GM21529 (cell line): ENCODE measurements at regions not wholly inside any gene's neighbourhood (a gene's known extent, or its start where the extent isn't known, plus 50 kb on each side); places are given as distances from the start of the nearest gene placed in this dataset.

ENCODE experiments used
- ATAC-seq: cut with Tn5 transposase; IDR thresholded peaks from one replicate; pipeline ENCODE4 v1.9.1; 2021; ENCODE audit not compliant: unreplicated experiment

DNA sequence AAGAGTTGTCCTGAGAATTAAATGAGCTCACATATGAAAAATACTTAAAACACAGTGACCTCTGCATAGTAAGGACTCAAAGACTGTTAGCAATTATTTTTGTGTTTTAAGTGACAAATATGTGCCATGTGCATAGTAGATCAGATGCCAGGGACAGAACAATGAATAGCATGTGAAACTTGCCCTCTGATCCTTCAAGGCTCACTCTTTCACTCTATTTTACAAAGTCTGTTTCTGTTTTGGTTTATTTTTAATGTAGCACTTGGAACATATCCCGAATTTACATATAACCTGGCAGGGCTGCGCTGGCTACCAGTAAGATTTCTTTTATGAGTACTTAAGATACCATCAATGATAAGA is 135.5 kb upstream of the TNFAIP3 start:
- no peak for ATAC-seq

DNA sequence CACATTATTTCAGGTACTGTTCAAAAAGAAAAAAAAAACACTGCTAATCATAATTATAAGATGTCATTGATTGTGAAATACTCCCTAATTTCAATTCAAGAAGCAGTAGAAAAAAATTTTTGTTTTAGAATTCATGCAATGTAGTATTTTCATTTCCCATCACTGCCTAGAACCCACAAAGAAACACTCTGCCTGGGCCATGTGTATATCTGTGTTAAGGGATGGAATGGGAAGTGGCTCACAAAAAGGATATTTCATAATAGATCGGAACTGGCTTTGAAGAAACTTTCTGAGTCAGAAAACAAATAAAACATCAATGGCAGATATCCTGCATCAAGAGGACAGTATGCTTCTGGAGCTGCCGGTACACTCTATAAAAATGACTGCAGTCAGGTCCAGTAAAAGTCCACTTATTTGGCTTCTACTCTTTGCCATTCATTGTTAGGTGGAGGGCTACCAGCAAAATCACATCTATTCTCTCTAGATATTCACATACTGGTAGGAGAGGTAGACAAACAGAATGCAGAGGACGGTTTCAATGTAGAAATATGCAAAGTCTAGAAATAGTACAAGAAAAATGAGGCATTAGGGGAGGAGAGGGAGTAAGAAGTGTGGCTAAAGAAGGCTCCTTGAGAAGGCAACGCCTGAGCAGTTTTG is 135.0 kb upstream of the TNFAIP3 start:
- ATAC-seq = no peak

DNA sequence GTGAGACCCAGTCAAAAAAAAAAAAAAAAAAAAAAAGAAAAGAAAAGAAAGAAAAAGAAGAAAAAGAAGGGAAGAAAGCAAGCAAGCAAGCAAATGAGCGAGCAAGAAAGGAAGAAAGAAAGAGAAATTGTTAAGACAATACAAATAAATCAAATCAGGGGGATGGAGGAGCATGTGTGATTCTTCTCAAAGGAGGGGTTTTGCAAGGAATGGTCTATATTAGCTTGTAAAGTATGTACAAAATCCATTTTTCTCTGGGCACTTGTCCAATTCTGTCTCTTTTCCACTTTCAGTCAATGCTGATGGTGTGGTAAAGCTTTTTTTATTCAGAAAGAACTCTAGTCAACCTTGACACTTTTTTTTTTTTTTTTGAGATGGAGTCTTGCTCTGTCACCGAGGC is 133.7 kb upstream of the TNFAIP3 start:
- ATAC-seq = no peak

DNA sequence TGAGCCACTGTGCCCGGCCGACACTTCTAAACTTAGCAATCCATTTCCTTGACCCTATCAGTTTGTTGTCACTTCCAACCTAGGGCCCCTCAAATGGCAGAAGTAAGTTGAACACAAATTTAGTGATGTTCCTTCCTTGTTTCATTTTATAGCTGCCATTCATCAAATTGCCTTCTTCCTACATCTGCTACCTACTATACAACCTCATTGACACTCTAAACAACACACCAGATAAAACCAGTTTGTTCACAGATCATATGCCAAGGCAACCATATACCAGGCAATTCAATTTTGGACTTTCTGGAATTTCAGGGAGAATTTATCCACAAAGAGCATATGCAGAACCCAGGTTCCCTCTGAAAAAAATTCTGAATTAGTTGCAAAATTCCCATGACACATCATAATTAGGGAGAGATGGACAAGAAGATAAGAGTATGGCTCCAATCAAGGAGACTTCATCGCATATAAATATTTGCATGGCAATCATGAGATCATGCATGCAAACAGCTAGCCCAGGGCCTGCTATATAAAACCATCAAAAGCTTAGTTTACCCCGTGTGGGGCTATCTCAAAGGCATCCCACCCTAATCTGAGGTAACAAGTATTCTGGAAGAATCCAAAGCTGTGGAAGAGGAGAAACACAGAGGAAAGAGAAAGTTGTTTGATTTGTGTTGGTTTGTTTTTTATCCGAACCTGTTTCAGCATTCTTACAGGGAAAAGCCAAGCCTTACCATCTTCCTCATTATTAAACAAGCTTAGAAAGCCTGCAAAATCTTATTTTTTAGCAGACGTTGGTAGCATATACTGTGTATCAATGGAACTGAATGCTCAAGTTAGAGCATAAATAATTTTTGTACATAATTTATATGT is 132.8 kb upstream of the TNFAIP3 start:
- no peak for ATAC-seq

DNA sequence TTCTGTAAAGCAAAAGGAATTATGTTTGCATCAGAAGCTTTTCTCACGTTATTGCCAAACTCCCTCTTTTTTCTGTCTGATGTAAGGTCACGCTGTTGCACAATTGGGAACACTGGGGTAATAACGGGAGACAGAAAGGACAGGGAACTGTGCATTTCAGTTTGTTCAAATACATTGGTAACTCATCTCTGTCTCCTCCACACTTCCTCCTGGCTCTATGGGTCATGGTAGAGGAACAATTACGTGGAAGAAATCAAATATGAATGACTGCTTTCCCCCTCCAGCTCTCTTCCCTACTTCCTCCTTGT is 132.2 kb upstream of the TNFAIP3 start:
- ATAC-seq = no peak

DNA sequence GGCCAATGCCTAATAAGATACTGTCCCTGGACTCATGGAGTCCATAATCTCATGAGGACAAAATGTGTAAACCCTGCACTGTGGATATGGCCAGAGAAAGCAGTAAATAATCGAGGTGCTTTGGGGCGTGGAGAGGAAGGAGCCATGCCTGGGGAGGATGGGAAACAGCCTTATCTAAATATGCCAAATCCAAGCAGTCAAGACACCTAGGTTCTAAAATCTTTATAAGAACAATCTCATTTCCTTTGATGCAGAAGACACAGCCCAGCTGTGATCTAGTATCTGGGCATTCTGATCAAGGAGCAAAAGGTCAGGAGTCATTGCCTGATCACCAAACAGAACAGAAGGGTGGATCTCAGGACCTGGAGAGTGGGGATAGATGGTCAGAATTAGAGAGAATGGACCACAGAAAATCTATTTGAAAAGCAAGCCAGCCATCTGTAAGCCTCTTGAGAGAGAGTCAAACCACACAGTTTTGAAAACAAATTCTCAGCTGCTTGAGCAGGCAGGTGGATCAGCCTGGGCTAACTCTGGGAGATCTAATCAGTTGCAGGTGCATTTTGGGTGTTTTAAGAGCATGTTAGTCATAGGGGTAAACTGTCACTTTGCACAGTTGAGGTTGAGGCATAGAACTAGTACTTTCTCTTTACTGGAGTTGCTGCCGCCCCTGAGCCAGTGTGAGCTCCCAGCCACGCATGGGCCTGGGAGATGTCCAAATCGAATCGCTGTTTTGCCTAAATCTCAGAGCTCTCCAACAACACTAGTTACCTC is 130.8 kb upstream of the TNFAIP3 start:
- ATAC-seq = peak; percentile 84

DNA sequence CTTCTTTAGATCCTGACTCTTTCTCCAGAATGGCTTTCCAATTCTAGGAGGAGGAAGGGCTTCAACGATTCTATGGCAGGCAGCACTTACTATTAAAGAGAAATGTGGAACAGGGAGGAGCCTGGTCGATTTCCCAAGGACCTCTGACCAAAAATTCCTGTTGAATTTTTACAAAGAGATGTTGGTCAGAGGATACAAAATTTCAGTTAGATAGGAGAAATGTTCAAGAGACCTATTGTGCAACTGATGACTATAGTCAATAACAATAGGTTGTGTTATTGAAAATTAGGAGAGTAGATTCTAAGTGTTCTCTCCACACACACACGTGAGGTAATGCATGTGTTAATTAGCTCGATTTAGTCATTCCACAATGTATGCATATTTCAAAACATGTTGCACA is 130.1 kb upstream of the TNFAIP3 start:
- no peak for ATAC-seq

DNA sequence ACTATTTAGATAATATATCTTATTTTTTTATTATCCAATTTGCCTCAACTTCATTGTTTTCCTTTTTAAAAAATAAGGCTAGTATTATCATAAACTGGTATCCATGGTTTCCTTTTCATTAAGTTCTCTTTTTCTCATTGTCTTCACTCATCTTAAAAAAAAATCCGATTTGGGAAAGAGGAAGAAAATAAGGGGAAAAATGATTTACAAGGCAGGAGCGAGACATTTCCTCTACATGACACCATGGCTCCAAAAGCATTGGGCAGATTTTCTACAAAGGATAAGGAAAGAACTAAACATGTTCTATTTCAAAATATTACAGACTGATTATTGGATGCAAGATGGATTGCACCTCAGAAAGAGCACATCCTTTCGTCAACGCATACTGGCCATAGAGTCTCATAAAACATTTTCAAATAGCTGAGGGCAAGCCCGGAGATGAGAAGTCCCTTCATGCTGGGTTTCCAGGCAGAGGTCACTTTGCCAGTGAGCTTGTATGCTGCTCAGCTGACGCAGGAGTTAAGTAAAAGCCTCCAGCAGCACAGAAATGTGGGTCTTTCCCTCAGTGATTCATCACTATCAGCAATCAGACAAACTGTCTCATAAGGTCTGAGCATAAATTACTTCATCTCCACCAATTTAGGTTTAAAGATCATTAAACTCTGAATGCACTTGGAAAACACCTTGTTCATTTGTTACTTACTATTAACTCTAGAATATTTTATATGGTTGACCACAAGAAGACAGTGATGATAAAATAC is 129.0 kb upstream of the TNFAIP3 start:
- no peak for ATAC-seq

DNA sequence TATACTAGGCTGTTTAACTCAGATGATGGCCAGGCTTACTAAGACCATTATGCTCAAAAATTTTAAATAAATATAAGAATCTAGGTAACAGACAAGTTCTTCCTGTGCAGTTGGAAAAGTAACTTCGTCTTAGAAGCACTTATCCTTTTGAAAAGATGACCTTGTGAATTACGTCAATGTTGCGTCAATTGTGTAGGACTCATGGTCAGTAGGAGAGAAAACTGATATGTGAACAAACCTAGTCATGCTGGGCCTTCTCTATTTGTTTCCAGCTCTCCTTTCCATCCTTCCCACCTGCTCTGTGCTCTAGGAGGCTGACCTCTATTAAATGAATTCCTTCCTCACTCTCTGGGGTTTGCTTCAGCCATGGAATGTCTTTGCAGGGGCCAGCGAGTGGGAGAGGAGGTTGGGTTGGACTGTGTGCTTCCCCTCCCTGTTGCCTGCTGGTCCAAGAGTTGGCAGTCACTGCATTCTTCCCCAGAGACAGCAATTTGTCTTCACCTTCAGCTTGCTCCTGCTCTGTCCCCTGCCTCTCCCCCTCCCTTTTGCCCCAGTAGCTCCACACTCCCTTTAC is 128.0 kb upstream of the TNFAIP3 start:
- ATAC-seq = no peak

DNA sequence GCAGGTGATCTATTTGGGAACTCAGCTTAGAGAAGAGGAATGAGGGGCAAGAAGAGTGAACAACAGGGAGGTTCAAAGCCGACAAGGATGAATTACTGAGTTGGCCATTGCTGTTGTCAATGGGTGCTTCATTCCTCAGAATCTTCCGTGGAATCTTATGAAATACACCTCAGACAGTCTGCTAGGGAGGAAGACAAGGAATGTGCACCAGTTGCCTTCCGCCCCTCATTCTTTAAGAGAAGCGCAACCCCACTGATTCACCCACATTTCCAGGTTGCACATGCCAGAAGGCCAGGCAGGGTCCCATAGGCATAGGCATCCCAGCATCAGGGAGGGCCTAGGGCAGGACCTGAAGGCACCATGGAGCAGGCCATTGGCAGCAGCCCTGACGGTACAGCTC is 127.5 kb upstream of the TNFAIP3 start:
- ATAC-seq = no peak

DNA sequence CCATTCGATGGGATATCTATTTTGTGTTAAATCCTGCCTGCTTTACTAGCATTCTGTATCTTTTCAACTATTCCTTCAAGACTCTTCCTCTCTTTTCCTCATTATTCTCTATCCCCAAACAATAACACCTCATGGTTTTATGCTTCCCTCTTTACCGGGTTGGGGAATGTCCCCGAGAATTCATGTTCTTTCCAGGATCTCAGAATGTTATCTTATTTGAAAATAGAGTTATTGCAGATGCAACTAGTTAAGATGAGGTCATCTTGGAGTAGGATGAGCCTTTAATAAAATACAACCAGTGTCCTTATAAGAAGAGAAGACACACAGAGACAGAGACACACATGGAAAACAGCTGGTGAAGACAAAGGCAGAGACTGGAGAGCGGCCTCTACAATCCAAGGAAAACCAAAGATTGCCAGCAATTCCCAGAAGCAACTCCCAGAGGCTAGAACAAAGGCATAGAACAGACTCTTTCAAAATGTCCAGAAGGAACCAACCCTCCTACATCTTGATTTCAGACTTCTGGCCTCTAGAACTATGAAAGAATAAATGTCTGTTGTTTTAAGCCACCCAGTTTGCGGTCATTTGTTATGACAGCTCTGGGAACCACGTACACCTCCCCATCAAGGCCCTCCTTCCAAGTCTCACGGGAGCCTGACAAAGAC is 126.8 kb upstream of the TNFAIP3 start:
- no peak for ATAC-seq

DNA sequence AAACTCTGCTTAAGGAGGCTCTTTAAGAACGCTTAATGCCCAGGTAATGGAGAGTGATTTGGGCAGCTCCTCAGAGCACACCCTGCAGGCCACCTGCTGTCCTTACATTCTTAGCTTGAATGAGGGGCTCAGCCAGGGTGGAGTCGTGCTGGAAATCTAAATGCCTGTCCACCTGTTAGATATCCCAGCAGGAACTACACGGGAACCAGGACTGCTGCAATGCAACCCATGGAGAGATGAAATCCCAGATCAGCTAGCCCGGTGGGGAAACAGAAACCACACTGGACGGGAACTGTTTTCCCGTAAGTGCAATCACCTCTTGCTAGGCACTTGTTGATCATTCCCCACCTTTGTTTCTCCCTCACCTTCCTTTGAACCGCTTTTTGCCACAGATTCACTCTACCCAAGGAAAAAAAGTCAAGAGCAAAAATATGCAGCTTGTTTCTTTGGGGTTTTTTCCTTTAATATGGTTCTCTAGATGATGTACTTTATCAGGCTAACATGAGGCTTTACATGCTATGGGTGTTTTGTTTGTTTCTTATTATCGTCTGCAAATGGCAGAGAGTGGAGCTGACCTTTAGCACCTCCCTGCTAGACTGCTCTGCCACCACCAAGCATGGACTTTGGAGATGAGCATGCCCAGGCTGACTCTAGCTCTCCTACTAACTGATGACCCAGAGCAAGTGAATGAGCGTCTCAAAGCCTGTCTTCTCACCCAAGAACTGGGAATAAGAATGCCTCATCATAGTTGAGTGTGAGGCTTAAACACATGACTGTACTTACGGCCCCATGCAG is 125.9 kb upstream of the TNFAIP3 start:
- no peak for ATAC-seq

DNA sequence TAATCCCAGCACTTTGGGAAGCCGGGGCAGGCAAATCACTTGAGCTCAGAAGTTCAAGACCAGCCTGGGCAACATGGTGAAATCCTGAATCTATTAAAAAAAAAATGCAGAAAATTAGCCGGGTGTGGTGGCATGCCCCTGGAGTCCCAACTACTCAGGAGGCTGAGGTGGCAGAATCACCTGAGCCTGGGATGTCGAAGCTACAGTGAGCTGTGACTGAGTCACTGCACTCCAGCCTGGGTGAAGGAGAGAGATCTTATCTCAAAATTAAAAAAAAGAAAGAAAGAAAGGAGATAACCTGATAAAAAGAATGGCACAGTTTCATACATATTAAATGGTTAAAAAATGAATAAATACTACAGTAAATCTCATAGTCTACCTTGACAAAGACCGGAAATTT is 123.6 kb upstream of the TNFAIP3 start:
- no peak for ATAC-seq

DNA sequence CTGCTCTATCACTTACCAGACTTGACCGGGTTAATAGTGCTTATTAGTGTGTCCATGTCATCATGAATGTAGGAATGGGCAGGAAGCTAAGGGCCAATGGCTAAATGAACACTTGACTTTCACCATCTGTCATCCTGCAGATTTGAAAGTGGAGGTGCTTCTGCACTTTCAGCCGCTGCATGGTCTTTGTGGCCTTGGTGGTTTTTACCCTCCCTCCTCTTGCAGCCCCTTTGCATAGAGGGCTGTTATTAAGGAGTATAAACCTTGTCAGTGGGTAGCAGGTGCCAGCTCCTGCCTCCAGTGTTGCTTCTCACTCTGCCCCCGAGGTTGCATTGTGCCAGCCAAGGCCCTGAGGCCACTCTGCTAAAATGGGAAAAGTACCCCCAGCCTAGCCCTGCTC is 122.2 kb upstream of the TNFAIP3 start:
- peak; percentile 78 for ATAC-seq

DNA sequence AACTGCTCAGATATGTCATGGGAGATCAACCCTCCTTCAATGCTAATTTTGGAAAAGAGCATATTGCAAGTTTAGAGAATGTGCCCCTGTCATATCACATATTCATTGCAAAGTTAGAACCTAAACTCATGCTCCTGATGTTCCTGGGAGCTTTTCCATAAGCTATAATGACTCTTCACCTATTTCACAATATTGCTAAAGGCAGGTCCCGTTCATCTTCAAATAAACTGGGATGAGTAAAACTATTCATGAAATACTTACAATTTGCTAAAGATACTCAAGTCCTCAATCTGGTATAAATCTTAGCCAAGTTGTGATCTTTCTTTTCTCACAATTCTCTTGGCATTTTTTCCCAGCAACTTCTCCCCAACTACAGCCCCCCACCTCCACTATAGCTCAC is 121.7 kb upstream of the TNFAIP3 start:
- ATAC-seq = no peak

DNA sequence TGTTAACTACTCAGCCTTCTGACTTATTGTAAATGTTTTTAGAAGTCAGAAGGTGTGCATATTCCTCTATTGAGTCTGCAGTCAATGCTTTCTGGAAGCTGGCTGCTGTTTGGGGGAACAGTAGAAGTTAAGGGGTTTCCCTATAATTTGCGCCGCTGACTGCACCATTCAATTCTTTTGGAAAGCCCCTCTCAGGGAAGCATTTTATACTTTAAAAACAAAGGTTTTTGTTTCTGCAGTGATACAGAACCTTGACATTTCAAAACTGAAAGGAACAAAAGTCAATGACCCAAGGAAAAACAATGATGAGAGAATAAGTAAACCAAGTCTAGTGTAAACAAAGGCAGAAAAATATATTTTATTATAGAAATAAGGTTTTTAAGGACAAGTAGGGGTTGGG is 120.8 kb upstream of the TNFAIP3 start:
- ATAC-seq = no peak

DNA sequence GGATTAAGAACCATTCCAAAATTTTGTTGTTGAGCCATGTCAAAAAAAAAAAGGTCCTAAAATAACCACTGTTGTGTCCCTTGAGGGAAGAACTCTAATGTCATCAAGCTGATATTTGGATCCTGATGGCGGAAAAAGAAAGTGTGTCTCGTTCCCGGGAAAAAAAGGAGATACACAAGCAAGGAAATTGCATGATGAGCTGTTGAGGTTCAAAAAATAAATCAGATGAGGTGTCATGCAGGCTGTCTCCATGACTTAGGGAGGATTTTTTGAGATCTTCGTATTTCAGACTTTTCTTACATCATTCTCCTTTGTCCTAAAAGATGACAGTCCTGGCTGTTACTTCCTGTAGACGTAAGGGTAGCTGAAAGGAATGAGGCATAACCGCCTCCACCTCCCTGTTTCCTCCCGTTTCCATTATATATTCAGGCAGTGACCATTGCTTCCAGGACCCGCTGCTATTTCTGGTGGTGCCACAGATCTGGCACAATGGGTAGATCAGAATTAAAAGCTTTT is 117.3 kb upstream of the TNFAIP3 start:
- ATAC-seq = no peak

DNA sequence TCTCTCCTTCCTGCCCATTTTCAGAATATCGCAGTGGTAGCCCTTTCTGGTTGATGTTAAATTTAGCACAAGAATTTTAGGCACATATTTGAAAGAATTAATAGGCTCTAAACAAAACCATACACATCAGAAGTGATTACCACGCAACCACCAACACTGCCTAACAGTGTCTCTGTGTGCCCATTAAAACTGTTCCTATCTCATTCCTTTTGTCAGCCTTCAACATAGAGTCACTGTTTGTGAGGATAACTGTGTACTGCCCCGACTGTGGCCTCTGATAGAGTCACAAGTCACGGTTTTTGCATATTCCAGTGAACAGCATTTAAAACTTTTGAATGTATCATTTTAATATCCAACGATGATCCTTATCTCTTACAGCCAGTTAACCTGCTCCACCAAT is 116.8 kb upstream of the TNFAIP3 start:
- no peak for ATAC-seq

DNA sequence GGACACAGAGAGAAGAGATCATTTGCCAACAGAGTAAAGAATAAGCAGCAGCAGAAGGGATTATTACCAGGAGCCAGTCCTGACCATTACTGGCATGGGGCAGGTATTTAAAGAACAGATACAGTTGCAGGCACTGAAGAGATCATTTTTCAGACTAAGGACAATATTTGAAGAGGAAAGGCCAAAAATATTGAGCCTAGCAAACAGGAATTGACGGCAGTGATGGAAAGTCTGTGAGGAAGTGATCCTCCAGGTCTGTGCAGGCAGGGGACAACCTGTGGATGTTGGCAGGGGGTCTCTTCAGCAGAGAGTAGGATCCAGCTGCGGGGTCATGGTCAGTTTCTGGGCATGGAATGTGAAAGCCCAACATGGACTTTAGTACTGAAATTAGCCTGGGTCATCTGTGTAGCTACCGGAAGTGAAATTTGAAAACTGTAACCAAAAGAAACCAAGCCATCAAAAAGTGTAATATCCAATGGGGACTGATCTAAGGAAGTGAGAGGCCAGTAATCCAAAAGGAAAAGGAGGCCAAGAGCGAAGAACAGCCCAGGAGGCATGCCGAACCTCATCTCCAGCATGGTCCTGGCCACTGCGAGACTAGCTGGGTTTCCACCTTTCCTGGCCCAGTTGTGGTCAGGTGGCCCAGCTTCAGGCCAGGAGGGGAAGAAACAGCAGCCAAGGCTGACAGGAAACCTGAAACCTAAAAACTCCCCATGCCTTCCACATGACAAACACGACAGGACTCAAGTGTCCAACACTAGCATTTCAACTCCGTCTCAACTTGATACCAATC is 115.1 kb upstream of the TNFAIP3 start:
- ATAC-seq = no peak
